ENCODE measurements at regions not wholly inside any gene's neighbourhood (a gene's known extent, or its start where the extent isn't known, plus 50 kb on each side); places are given as distances from the start of the nearest gene placed in this dataset.

DNA sequence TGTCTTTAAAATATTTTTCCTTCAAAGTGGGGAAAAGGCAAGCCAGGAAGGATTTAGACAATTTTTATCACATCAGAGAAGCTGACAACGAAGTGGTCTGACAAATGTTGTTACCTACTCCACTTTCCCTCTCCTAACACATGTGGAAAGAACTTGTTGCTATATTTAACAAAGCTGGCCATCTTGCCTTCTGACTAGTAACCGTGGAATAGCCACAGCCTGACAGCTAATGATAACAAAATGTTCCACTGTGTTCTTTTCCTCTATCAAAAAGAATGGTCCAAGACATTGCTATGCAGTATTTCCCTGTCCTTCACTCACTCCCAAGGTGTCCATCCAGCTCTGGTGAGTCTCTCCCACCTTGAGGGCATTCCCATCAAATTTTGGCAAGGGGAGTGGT, 481.4 kb upstream of the THBS1 start:
- Histone ChIP-seq H3K27ac (ENCODE audit: insufficient read depth, low read depth, low read length, poor library complexity, severe bottlenecking) (no peak overlapping the region), H3K4me1 (ENCODE audit: control insufficient read depth, insufficient read depth, low read length) (peaks cover 15% of the 10 kb centered on the region), H3K36me3 (ENCODE audit: control insufficient read depth, insufficient read depth, low read length) (no peaks in the 10 kb centered on the region), H3K9me3 (ENCODE audit: control insufficient read depth, low read length) (no peaks in the 10 kb centered on the region), H3K27me3 (ENCODE audit: control insufficient read depth, insufficient read depth, low read length, poor library complexity, severe bottlenecking) (no peaks in the 10 kb centered on the region), H3K4me3 (ENCODE audit: insufficient read depth, low read depth, low read length) (no peak overlapping the region)
- WGBS, 2 experiments = 90 to 93% methylated on average over 2 of the region's 2 CpGs

GRCh38 chr15:39100106-39100660, 480.7 kb upstream of the THBS1 start:
- Histone ChIP-seq H3K4me1 (ENCODE audit: control insufficient read depth, insufficient read depth, low read length) (peaks cover 15% of the 10 kb centered on the region), H3K9me3 (ENCODE audit: control insufficient read depth, low read length) (no peaks in the 10 kb centered on the region), H3K27ac (ENCODE audit: insufficient read depth, low read depth, low read length, poor library complexity, severe bottlenecking) (no peak overlapping the region), H3K36me3 (ENCODE audit: control insufficient read depth, insufficient read depth, low read length) (no peaks in the 10 kb centered on the region), H3K27me3 (ENCODE audit: control insufficient read depth, insufficient read depth, low read length, poor library complexity, severe bottlenecking) (no peaks in the 10 kb centered on the region), H3K4me3 (ENCODE audit: insufficient read depth, low read depth, low read length) (no peak overlapping the region)
- WGBS, 2 experiments = 62 to 90% methylated on average over 1 of the region's 2 CpGs

GRCh38 chr15:39102431-39102830, 478.4 kb upstream of the THBS1 start:
- Histone ChIP-seq H3K4me1 (ENCODE audit: control insufficient read depth, insufficient read depth, low read length) (no peaks in the 10 kb centered on the region), H3K27ac (ENCODE audit: insufficient read depth, low read depth, low read length, poor library complexity, severe bottlenecking) (no peak overlapping the region), H3K27me3 (ENCODE audit: control insufficient read depth, insufficient read depth, low read length, poor library complexity, severe bottlenecking) (no peaks in the 10 kb centered on the region), H3K9me3 (ENCODE audit: control insufficient read depth, low read length) (no peaks in the 10 kb centered on the region), H3K4me3 (ENCODE audit: insufficient read depth, low read depth, low read length) (no peak overlapping the region), H3K36me3 (ENCODE audit: control insufficient read depth, insufficient read depth, low read length) (no peaks in the 10 kb centered on the region)
- 100% methylated on average over 1 of the region's 1 CpG for WGBS, 2 experiments

DNA sequence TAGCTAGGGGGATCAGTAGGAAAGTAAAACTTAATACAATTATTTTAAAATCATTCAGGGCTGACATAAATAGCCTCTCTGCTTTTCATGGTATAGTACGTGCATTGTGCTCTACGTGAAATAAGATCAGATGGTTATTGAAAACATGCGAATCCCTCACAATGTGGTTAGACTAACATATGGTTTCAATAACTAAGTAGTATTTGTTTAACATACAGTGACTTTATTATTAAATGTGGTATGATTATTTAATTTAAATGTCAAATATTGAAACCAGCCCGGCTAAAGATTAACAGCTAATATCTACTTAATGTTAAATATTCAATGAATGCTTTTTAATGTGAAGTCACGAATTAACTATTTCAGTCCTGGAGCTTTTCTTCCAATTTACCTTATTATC, 473.9 kb upstream of the THBS1 start:
- no peaks in the 10 kb centered on the region for H3K36me3 ChIP-seq (ENCODE audit: control insufficient read depth, insufficient read depth, low read length)
- WGBS, 2 experiments = 85 to 93% methylated on average over 3 to 4 of the region's 5 CpGs
- no peaks in the 10 kb centered on the region for H3K4me1 ChIP-seq (ENCODE audit: control insufficient read depth, insufficient read depth, low read length)
- no peaks in the 10 kb centered on the region for H3K27me3 ChIP-seq (ENCODE audit: control insufficient read depth, insufficient read depth, low read length, poor library complexity, severe bottlenecking)
- no peaks in the 10 kb centered on the region for H3K9me3 ChIP-seq (ENCODE audit: control insufficient read depth, low read length)
- no peak overlapping the region for H3K4me3 ChIP-seq (ENCODE audit: insufficient read depth, low read depth, low read length)
- no peak overlapping the region for H3K27ac ChIP-seq (ENCODE audit: insufficient read depth, low read depth, low read length, poor library complexity, severe bottlenecking)

DNA sequence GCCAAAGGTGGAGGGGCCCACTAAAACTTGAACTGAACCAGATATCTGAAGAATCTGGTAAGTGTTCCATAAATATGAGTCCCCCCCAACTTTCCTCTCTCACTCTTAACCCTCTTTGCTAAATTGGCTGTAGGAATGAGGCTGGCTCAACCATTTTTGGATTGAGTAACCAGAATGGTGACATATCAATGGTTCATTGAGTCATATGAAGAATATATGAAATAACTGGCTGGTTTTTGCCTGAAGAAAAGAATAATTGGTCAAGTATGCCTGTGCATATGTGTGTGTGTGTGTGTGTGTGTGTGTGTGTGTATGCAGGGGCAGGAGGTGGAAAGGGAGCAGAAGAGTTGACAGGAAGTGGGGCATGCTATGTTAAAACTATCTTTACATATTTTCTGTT, 472.9 kb upstream of the THBS1 start:
- H3K9me3 ChIP-seq (ENCODE audit: control insufficient read depth, low read length) = no peaks in the 10 kb centered on the region
- H3K4me3 ChIP-seq (ENCODE audit: insufficient read depth, low read depth, low read length) = no peak overlapping the region
- H3K4me1 ChIP-seq (ENCODE audit: control insufficient read depth, insufficient read depth, low read length) = no peaks in the 10 kb centered on the region
- no peak overlapping the region for H3K27ac ChIP-seq (ENCODE audit: insufficient read depth, low read depth, low read length, poor library complexity, severe bottlenecking)
- no peaks in the 10 kb centered on the region for H3K36me3 ChIP-seq (ENCODE audit: control insufficient read depth, insufficient read depth, low read length)
- no peaks in the 10 kb centered on the region for H3K27me3 ChIP-seq (ENCODE audit: control insufficient read depth, insufficient read depth, low read length, poor library complexity, severe bottlenecking)

GRCh38 chr15:39110336-39110735, 470.5 kb upstream of the THBS1 start:
- Histone ChIP-seq H3K27me3 (ENCODE audit: control insufficient read depth, insufficient read depth, low read length, poor library complexity, severe bottlenecking) (no peaks in the 10 kb centered on the region), H3K4me3 (ENCODE audit: insufficient read depth, low read depth, low read length) (no peak overlapping the region), H3K4me1 (ENCODE audit: control insufficient read depth, insufficient read depth, low read length) (no peaks in the 10 kb centered on the region), H3K27ac (ENCODE audit: insufficient read depth, low read depth, low read length, poor library complexity, severe bottlenecking) (no peak overlapping the region), H3K36me3 (ENCODE audit: control insufficient read depth, insufficient read depth, low read length) (no peaks in the 10 kb centered on the region), H3K9me3 (ENCODE audit: control insufficient read depth, low read length) (no peaks in the 10 kb centered on the region)

GRCh38 chr15:39110746-39111145, 470.1 kb upstream of the THBS1 start:
- no peaks in the 10 kb centered on the region for H3K4me1 ChIP-seq (ENCODE audit: control insufficient read depth, insufficient read depth, low read length)
- 86 to 88% methylated on average over 1 of the region's 1 CpG for WGBS, 2 experiments
- no peaks in the 10 kb centered on the region for H3K27me3 ChIP-seq (ENCODE audit: control insufficient read depth, insufficient read depth, low read length, poor library complexity, severe bottlenecking)
- H3K27ac ChIP-seq (ENCODE audit: insufficient read depth, low read depth, low read length, poor library complexity, severe bottlenecking) = no peak overlapping the region
- H3K9me3 ChIP-seq (ENCODE audit: control insufficient read depth, low read length) = no peaks in the 10 kb centered on the region
- no peaks in the 10 kb centered on the region for H3K36me3 ChIP-seq (ENCODE audit: control insufficient read depth, insufficient read depth, low read length)
- H3K4me3 ChIP-seq (ENCODE audit: insufficient read depth, low read depth, low read length) = no peak overlapping the region

DNA sequence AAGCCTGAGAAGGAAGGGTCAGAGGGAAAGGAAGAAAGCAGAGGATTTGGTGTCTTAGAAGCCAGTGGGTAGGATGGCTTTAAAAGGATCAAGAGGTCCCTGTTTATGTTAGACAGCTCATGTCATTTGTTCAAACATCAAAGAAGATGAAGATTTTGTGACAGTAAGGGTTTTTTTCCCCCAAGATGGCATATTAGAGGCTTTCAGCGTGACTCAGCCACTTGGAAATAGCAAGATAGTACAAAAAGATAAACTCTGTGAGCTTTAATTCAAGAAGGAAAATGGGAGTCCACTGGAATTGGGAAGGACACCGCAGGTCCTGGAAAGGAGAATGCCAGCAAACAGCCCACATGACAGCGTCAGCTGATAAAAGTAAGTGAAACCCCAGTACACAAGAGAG, 467.1 kb upstream of the THBS1 start:
- no peaks in the 10 kb centered on the region for H3K9me3 ChIP-seq (ENCODE audit: control insufficient read depth, low read length)
- H3K4me1 ChIP-seq (ENCODE audit: control insufficient read depth, insufficient read depth, low read length) = no peaks in the 10 kb centered on the region
- no peaks in the 10 kb centered on the region for H3K36me3 ChIP-seq (ENCODE audit: control insufficient read depth, insufficient read depth, low read length)
- no peak overlapping the region for H3K4me3 ChIP-seq (ENCODE audit: insufficient read depth, low read depth, low read length)
- WGBS, 2 experiments = 94 to 96% methylated on average over 3 of the region's 3 CpGs
- H3K27ac ChIP-seq (ENCODE audit: insufficient read depth, low read depth, low read length, poor library complexity, severe bottlenecking) = no peak overlapping the region
- H3K27me3 ChIP-seq (ENCODE audit: control insufficient read depth, insufficient read depth, low read length, poor library complexity, severe bottlenecking) = no peaks in the 10 kb centered on the region

DNA sequence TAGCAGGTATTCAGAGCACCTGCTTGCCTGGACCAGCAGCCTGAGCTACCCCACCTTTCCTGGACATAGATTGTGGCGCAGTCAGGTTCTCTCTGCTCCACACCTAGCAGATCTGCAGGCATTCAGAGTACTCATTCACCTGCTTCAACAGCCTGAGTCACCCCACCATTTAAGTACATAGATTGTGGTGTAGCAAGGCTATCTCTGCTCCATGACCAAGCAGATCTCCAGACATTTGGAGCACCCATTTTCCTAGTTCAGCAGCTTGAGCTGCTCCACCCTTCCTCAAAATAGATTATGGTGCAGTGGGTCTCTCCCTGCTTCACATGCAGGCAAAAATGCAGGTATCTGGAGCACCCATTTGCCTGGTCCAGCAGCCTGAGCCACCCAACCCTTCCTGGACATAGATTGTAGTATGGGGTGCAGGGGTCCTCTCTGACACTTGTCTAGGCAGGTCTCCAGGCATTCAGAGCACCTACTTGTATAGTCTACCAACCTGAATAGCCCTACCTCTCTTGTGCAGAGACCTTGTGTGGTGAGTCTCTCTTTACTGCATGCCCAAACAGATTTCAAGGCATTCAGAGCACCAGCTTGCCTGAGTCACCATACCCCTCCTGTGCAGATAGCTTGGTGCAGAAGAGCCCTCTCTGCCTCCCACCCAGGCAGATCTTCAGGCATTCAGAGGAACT, 466.0 kb upstream of the THBS1 start:
- H3K36me3 ChIP-seq (ENCODE audit: control insufficient read depth, insufficient read depth, low read length) = no peaks in the 10 kb centered on the region
- H3K4me1 ChIP-seq (ENCODE audit: control insufficient read depth, insufficient read depth, low read length) = no peaks in the 10 kb centered on the region
- no peak overlapping the region for H3K4me3 ChIP-seq (ENCODE audit: insufficient read depth, low read depth, low read length)
- H3K9me3 ChIP-seq (ENCODE audit: control insufficient read depth, low read length) = no peaks in the 10 kb centered on the region
- H3K27ac ChIP-seq (ENCODE audit: insufficient read depth, low read depth, low read length, poor library complexity, severe bottlenecking) = no peak overlapping the region
- WGBS, 2 experiments = 91 to 95% methylated on average over 1 of the region's 1 CpG
- no peaks in the 10 kb centered on the region for H3K27me3 ChIP-seq (ENCODE audit: control insufficient read depth, insufficient read depth, low read length, poor library complexity, severe bottlenecking)

DNA sequence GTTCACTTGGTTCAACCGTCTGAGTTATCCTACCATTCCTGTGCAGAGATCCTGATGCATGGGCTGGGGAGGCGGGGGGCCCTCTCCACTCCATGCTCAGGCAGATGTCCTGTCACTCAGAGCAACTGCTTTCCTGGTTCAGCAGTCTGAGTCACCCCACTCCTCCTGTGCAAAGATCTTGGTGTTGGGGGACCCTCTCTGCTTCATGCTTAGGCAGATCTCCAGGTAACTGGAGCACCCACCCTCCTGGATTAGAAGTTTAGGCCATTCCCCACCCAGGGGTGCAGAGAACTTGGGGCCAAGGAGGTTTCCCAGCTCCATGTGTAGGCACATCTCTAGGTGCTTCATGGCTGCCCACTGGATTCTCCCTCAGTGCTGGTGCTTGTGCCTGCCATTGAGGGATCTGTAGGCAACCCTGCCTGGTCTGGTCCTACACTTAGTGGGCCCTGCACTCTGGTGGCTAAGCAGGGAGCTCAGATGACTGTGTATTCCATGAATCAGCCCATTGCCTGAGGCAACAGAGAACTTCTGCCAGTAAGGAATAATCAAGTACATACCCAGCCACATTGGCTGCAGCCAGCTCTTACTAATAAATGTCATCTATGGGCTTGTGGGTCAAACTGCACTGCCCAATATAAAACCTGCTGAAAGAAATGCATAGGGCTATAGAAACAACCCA, 465.4 kb upstream of the THBS1 start:
- WGBS, 2 experiments = 89 to 94% methylated on average over 2 of the region's 2 CpGs
- Histone ChIP-seq H3K27ac (ENCODE audit: insufficient read depth, low read depth, low read length, poor library complexity, severe bottlenecking) (no peak overlapping the region), H3K36me3 (ENCODE audit: control insufficient read depth, insufficient read depth, low read length) (no peaks in the 10 kb centered on the region), H3K4me3 (ENCODE audit: insufficient read depth, low read depth, low read length) (no peak overlapping the region), H3K4me1 (ENCODE audit: control insufficient read depth, insufficient read depth, low read length) (no peaks in the 10 kb centered on the region), H3K27me3 (ENCODE audit: control insufficient read depth, insufficient read depth, low read length, poor library complexity, severe bottlenecking) (no peaks in the 10 kb centered on the region), H3K9me3 (ENCODE audit: control insufficient read depth, low read length) (no peaks in the 10 kb centered on the region)
